NCI-H748 (cell line): ENCODE measurements at regions not wholly inside any gene's neighbourhood (a gene's known extent, or its start where the extent isn't known, plus 50 kb on each side); places are given as distances from the start of the nearest gene placed in this dataset.
A peak's percentile ranks its signal among the peaks of the same experiment; 100 is the strongest.
"Not testable (repeated sequence)": the region's sequence is repeated elsewhere in the genome, so short reads cannot be mapped to it uniquely, and the experiment has no call there.

ENCODE experiments used
- DNase-seq: peaks from one replicate; lab custom pipeline; 2025; ENCODE audit not compliant: unreplicated experiment; lab: John Stamatoyannopoulos, UW

- DNase-seq, result no peak
Measured at GRCh38 chr7:87007038-87007437, 52.4 kb downstream of the ELAPOR2 start.

- no peak for DNase-seq
Measured at GRCh38 chr7:87004956-87005355, 54.5 kb downstream of the ELAPOR2 start.

GRCh38 chr7:87003872-87004798 lies 55.3 kb downstream of the ELAPOR2 start:
- DNase-seq, result peak; percentile 91

GRCh38 chr7:87001214-87001613 lies 58.2 kb downstream of the ELAPOR2 start:
- DNase-seq, result no peak

GRCh38 chr7:87000344-87000743 lies 59.1 kb downstream of the ELAPOR2 start:
- DNase-seq, result peak; percentile 7

- DNase-seq, result no peak
Measured at GRCh38 chr7:86999750-87000149, 59.7 kb downstream of the ELAPOR2 start.

- DNase-seq, result no peak
Measured at GRCh38 chr7:86995814-86996213, 63.6 kb downstream of the ELAPOR2 start.

GRCh38 chr7:86995052-86995725 lies 64.3 kb downstream of the ELAPOR2 start:
- no peak for DNase-seq

GRCh38 chr7:86991771-86992191 lies 67.7 kb downstream of the ELAPOR2 start:
- DNase-seq, result peak; percentile 12

- DNase-seq, result no peak
Measured at GRCh38 chr7:86991093-86991769, 68.2 kb downstream of the ELAPOR2 start.

- DNase-seq, result no peak
Measured at GRCh38 chr7:86989407-86989806, 70.0 kb downstream of the ELAPOR2 start.

- DNase-seq, result not testable (repeated sequence)
Measured at GRCh38 chr7:86987834-86988233, 71.6 kb downstream of the ELAPOR2 start.

- not testable (repeated sequence) for DNase-seq
Measured at GRCh38 chr7:86987358-86987757, 72.1 kb downstream of the ELAPOR2 start.

GRCh38 chr7:86985342-86985741 lies 74.1 kb downstream of the ELAPOR2 start:
- not testable (repeated sequence) for DNase-seq

GRCh38 chr7:86983654-86984053 lies 75.8 kb downstream of the ELAPOR2 start:
- not testable (repeated sequence) for DNase-seq

GRCh38 chr7:86981937-86982336 lies 77.5 kb downstream of the ELAPOR2 start:
- not testable (repeated sequence) for DNase-seq

- DNase-seq, result no peak
Measured at GRCh38 chr7:86981127-86981526, 78.3 kb downstream of the ELAPOR2 start.

GRCh38 chr7:86980223-86980622 lies 79.2 kb downstream of the ELAPOR2 start:
- DNase-seq, result no peak

GRCh38 chr7:86978808-86979506 lies 80.5 kb downstream of the ELAPOR2 start:
- DNase-seq, result no peak

- DNase-seq, result no peak
Measured at GRCh38 chr7:86976958-86977357, 82.5 kb downstream of the ELAPOR2 start.

GRCh38 chr7:86975914-86976313 lies 83.5 kb downstream of the ELAPOR2 start:
- DNase-seq, result no peak
